HCT116 (cell line): ENCODE measurements at regions not wholly inside any gene's neighbourhood (a gene's known extent, or its start where the extent isn't known, plus 50 kb on each side); places are given as distances from the start of the nearest gene placed in this dataset.

ENCODE experiments used
- ATAC-seq: fragments of 200-7000 bp; cut with Tn5 transposase; 2 replicates; pipeline ENCODE4 v1.9.1; 2020; ENCODE audit warnings: mild to moderate bottlenecking, moderate library complexity
- BruUV-seq: library from RNA; stranded (reverse); fragments of 400-500 nt; replicated peaks from 2 replicates; lab custom pipeline; 2021; lab: Mats Ljungman, UMichigan
- CTCF ChIA-PET: fragments of 300-600 bp; sonication (Branson Sonifier 250); formaldehyde crosslinking; loops from one replicate; lab custom pipeline; 2021; ENCODE audit warnings: antibody characterized with exemption; lab: Charles Lee
- POLR2A ChIA-PET: fragments of 300-600, 350-600 bp; sonication (Branson Sonifier 250); formaldehyde crosslinking; loops from one replicate; lab custom pipeline; 2021; ENCODE audit warnings: antibody characterized with exemption; lab: Charles Lee
- RAD21 ChIA-PET, 2 experiments: fragments of 300-600 bp; sonication (Branson Sonifier 250); formaldehyde crosslinking; loops; one replicate each; lab custom pipeline; 2023; ENCODE audit warnings: low total read pairs in 2 of 2; ENCODE audit not compliant: uncharacterized antibody in 2 of 2, unreplicated experiment in 2 of 2, low non-redundant PET in 1 of 2; lab: Charles Lee
- DNase-seq: peaks from one replicate; pipeline ENCODE4 v3.0.0-alpha.2; 2010; ENCODE audit warnings: low read depth, low spot score
- H2AFZ ChIP-seq: fragments of 200-600 bp; shearing (Covaris generic), sonication (generic); 2 replicates; pipeline ENCODE4 v1.6.1; 2017; ENCODE audit warnings: low read depth, mixed run types, mixed read lengths, antibody characterized with exemption, low read length; ENCODE audit not compliant: poor library complexity, severe bottlenecking
- H3K27ac ChIP-seq: 2 replicates; pipeline ENCODE4 v1.5.1; 2012; ENCODE audit warnings: low read depth, low read length
- H3K27me3 ChIP-seq: fragments of 200-600 bp; sonication (generic); 2 replicates; pipeline ENCODE4 v1.6.1; 2016; ENCODE audit warnings: mixed run types, low read length, mixed read lengths; ENCODE audit not compliant: insufficient read depth
- H3K36me3 ChIP-seq, 2 experiments: fragments of 200-500 bp in 1 of 2; fragments of 200-600 bp in 1 of 2; sonication (Bioruptor generic) in 1 of 2; sonication (generic) in 1 of 2; 2 replicates each; pipeline versions ENCODE4 v1.5.1 to v1.6.1; 2014 to 2016; ENCODE audit warnings: low read length in 2 of 2, inconsistent platforms in 1 of 2, mixed read lengths in 1 of 2, mixed run types in 1 of 2; ENCODE audit not compliant: insufficient read depth in 2 of 2, control insufficient read depth in 1 of 2
- H3K4me1 ChIP-seq, 2 experiments: fragments of 200-600 bp in 1 of 2; sonication (generic) in 1 of 2; 2 replicates each; pipeline versions ENCODE4 v1.5.1 to v1.6.1; 2012 to 2017; ENCODE audit warnings: low read length in 2 of 2, inconsistent platforms in 1 of 2, mild to moderate bottlenecking in 1 of 2, mixed read lengths in 1 of 2, mixed run types in 1 of 2, moderate library complexity in 1 of 2; ENCODE audit not compliant: insufficient read depth in 2 of 2, control insufficient read depth in 1 of 2
- H3K4me2 ChIP-seq: fragments of 200-600 bp; sonication (generic); 2 replicates; pipeline ENCODE4 v1.6.1; 2017; ENCODE audit warnings: mixed run types, low read length, mixed read lengths
- H3K4me3 ChIP-seq, 2 experiments: fragments of 200-600 bp in 1 of 2; sonication (generic) in 1 of 2; replicated peaks in 1 of 2; 2 replicates each; pipeline ENCODE4 v1.5.1; 2011 to 2016; ENCODE audit warnings: low read length in 2 of 2, control low read depth in 1 of 2, low read depth in 1 of 2, mild to moderate bottlenecking in 1 of 2, mixed read lengths in 1 of 2, mixed run types in 1 of 2
- H3K79me2 ChIP-seq: fragments of 200-600 bp; sonication (generic); 2 replicates; pipeline ENCODE4 v1.6.1; 2017; ENCODE audit warnings: mild to moderate bottlenecking, mixed run types, low read length, moderate library complexity, mixed read lengths; ENCODE audit not compliant: insufficient read depth
- H3K9ac ChIP-seq: fragments of 200-600 bp; sonication (generic); 2 replicates; pipeline ENCODE4 v1.6.1; 2016; ENCODE audit warnings: low read length, mixed read lengths
- H3K9me2 ChIP-seq: fragments of 200-600 bp; sonication (generic), shearing (Covaris generic); 2 replicates; pipeline ENCODE4 v1.6.1; 2017; ENCODE audit warnings: mixed run types, mild to moderate bottlenecking, moderate library complexity; ENCODE audit not compliant: insufficient read depth
- H3K9me3 ChIP-seq, 2 experiments: fragments of 200-500 bp in 1 of 2; fragments of 200-600 bp in 1 of 2; sonication (Bioruptor generic) in 1 of 2; sonication (generic) in 1 of 2; 2 replicates each; pipeline ENCODE4 v1.6.1; 2014 to 2017; ENCODE audit warnings: low read length in 2 of 2, mixed read lengths in 2 of 2, inconsistent platforms in 1 of 2, low read depth in 1 of 2, mild to moderate bottlenecking in 1 of 2, mixed run types in 1 of 2, moderate library complexity in 1 of 2; ENCODE audit not compliant: control insufficient read depth in 1 of 2, insufficient read depth in 1 of 2
- H4K20me1 ChIP-seq: fragments of 200-600 bp; sonication (generic), shearing (Covaris generic); 2 replicates; pipeline ENCODE4 v1.6.1; 2017; ENCODE audit warnings: mixed run types, mild to moderate bottlenecking, moderate library complexity; ENCODE audit not compliant: insufficient read depth
- CBX3 ChIP-seq: IDR thresholded peaks from 2 replicates; pipeline ENCODE4 v1.6.1; 2012; ENCODE audit warnings: low read depth
- EGR1 ChIP-seq: IDR thresholded peaks from 2 replicates; pipeline ENCODE4 v1.6.1; 2012; ENCODE audit warnings: low read depth
- ELF1 ChIP-seq: IDR thresholded peaks from 2 replicates; pipeline ENCODE4 v1.6.1; 2012; ENCODE audit warnings: low read depth, borderline replicate concordance
- EZH2 ChIP-seq: fragments of 200-600 bp; sonication (generic); IDR thresholded peaks from 2 replicates; pipeline ENCODE4 v1.6.1; 2017; ENCODE audit warnings: antibody characterized with exemption, mixed run types
- FOSL1 ChIP-seq: IDR thresholded peaks from 2 replicates; pipeline ENCODE4 v1.6.1; 2012; ENCODE audit warnings: low read depth
- JUND ChIP-seq: IDR thresholded peaks from 2 replicates; pipeline ENCODE4 v1.6.1; 2012
- POLR2A ChIP-seq: IDR thresholded peaks from 2 replicates; pipeline ENCODE4 v1.7.0; 2011; ENCODE audit warnings: borderline replicate concordance; ENCODE audit not compliant: insufficient read depth, insufficient read length; ENCODE audit errors: extremely low read depth
- POLR2AphosphoS5 ChIP-seq: IDR thresholded peaks from 2 replicates; pipeline ENCODE4 v1.6.1; 2011; ENCODE audit warnings: mild to moderate bottlenecking, low read depth, low read length, moderate library complexity
- RAD21 ChIP-seq: IDR thresholded peaks from 2 replicates; pipeline ENCODE4 v1.6.1; 2012; ENCODE audit warnings: low read depth, mild to moderate bottlenecking
- SIN3A ChIP-seq: IDR thresholded peaks from 2 replicates; pipeline ENCODE4 v1.6.1; 2012; ENCODE audit warnings: low read depth
- SP1 ChIP-seq: IDR thresholded peaks from 2 replicates; pipeline ENCODE4 v1.6.1; 2012; ENCODE audit warnings: low read depth
- SRF ChIP-seq: IDR thresholded peaks from 2 replicates; pipeline ENCODE4 v1.6.1; 2012; ENCODE audit warnings: low read depth
- TCF7L2 ChIP-seq: IDR thresholded peaks from 2 replicates; pipeline ENCODE4 v1.7.0; 2011; ENCODE audit warnings: borderline replicate concordance, inconsistent platforms; ENCODE audit not compliant: insufficient read depth, insufficient read length; ENCODE audit errors: extremely low read depth
- YY1 ChIP-seq: IDR thresholded peaks from 2 replicates; pipeline ENCODE4 v1.6.1; 2011; ENCODE audit warnings: low read length, low read depth, moderate library complexity, mild to moderate bottlenecking; ENCODE audit not compliant: insufficient replicate concordance; ENCODE audit errors: extremely low read depth
- ZFX ChIP-seq: fragments of 450-650 bp; IDR thresholded peaks from 2 replicates; pipeline ENCODE4 v1.6.1; 2017
- ZNF274 ChIP-seq: fragments of 200-500 bp; sonication (Bioruptor generic); IDR thresholded peaks from 2 replicates; pipeline ENCODE4 v1.6.1; 2014; ENCODE audit warnings: mild to moderate bottlenecking, low read depth, low read length, inconsistent platforms
- intact Hi-C: fragments of 100-400 bp; cut with micrococcal nuclease; formaldehyde crosslinking; loops from 2 replicates; pipeline ENCODE4 v1.10.0; 2022
- TF ChIP-seq, protein P1 (sequence below), 3 experiments: fragments of 200-600 bp in 1 of 3; sonication (generic) in 1 of 3; IDR thresholded peaks in 2 of 3; conservative IDR thresholded peaks in 1 of 3; 2 replicates each; pipeline ENCODE4 v1.5.1; 2012 to 2017; ENCODE audit warnings: low read depth in 2 of 3, low read length in 2 of 3, antibody characterized with exemption in 1 of 3, borderline replicate concordance in 1 of 3, control low read depth in 1 of 3, mild to moderate bottlenecking in 1 of 3, mixed read lengths in 1 of 3, mixed run types in 1 of 3, moderate library complexity in 1 of 3; ENCODE audit not compliant: insufficient read depth in 1 of 3
- TF ChIP-seq, protein P2 (sequence below): IDR thresholded peaks from 2 replicates; pipeline ENCODE4 v1.6.1; 2011; ENCODE audit warnings: mild to moderate bottlenecking, low read length, moderate library complexity; ENCODE audit not compliant: insufficient replicate concordance; ENCODE audit errors: extremely low read depth
- TF ChIP-seq, protein P3 (sequence below): IDR thresholded peaks from 2 replicates; pipeline ENCODE4 v1.6.1; 2012
- TF ChIP-seq, protein P4 (sequence below): IDR thresholded peaks from 2 replicates; pipeline ENCODE4 v1.6.1; 2012

GRCh38 chr5:62068554-62068953 lies 237.5 kb upstream of the KIF2A start:
- BruUV-seq, result no TSS peak
- TF ChIP-seq YY1 (no peak), JUND (no peak), POLR2AphosphoS5 (no peak), SIN3A (no peak), RAD21 (no peak), TCF7L2 (no peak), CBX3 (no peak), SP1 (no peak), SRF (no peak), ELF1 (no peak), ZNF274 (no peak), FOSL1 (no peak), POLR2A (no peak), ZFX (no peak), EGR1 (no peak), EZH2 (no peak)
- TF ChIP-seq, protein P1, sequence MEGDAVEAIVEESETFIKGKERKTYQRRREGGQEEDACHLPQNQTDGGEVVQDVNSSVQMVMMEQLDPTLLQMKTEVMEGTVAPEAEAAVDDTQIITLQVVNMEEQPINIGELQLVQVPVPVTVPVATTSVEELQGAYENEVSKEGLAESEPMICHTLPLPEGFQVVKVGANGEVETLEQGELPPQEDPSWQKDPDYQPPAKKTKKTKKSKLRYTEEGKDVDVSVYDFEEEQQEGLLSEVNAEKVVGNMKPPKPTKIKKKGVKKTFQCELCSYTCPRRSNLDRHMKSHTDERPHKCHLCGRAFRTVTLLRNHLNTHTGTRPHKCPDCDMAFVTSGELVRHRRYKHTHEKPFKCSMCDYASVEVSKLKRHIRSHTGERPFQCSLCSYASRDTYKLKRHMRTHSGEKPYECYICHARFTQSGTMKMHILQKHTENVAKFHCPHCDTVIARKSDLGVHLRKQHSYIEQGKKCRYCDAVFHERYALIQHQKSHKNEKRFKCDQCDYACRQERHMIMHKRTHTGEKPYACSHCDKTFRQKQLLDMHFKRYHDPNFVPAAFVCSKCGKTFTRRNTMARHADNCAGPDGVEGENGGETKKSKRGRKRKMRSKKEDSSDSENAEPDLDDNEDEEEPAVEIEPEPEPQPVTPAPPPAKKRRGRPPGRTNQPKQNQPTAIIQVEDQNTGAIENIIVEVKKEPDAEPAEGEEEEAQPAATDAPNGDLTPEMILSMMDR (IDR thresholded peaks at IDR 0.05 in 2 of 3, conservative IDR thresholded peaks at IDR 0.05 in 1 of 3; ENCODE audit: borderline replicate concordance in 1 of 3, insufficient read depth in 1 of 3, low read depth in 2 of 3, low read length in 2 of 3), result no peak
- TF ChIP-seq, protein P2, sequence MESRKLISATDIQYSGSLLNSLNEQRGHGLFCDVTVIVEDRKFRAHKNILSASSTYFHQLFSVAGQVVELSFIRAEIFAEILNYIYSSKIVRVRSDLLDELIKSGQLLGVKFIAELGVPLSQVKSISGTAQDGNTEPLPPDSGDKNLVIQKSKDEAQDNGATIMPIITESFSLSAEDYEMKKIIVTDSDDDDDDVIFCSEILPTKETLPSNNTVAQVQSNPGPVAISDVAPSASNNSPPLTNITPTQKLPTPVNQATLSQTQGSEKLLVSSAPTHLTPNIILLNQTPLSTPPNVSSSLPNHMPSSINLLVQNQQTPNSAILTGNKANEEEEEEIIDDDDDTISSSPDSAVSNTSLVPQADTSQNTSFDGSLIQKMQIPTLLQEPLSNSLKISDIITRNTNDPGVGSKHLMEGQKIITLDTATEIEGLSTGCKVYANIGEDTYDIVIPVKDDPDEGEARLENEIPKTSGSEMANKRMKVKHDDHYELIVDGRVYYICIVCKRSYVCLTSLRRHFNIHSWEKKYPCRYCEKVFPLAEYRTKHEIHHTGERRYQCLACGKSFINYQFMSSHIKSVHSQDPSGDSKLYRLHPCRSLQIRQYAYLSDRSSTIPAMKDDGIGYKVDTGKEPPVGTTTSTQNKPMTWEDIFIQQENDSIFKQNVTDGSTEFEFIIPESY, result no peak
- TF ChIP-seq, protein P3, sequence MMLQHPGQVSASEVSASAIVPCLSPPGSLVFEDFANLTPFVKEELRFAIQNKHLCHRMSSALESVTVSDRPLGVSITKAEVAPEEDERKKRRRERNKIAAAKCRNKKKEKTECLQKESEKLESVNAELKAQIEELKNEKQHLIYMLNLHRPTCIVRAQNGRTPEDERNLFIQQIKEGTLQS, result no peak
- TF ChIP-seq, protein P4, sequence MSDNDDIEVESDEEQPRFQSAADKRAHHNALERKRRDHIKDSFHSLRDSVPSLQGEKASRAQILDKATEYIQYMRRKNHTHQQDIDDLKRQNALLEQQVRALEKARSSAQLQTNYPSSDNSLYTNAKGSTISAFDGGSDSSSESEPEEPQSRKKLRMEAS, result no peak
- RAD21 ChIA-PET, result no interaction called here
- Histone ChIP-seq H3K9me2 (no peaks in the 10 kb centered on the region; the same call in 1 of the 2 replicates), H2AFZ (no peak overlapping the region), H3K4me3 (no peak overlapping the region), H3K9me3 (no peaks in the 10 kb centered on the region), H3K36me3 (no peaks in the 10 kb centered on the region), H3K27ac (no peak overlapping the region), H3K4me2 (no peak overlapping the region), H3K9ac (no peak overlapping the region), H4K20me1 (no peaks in the 10 kb centered on the region), H3K4me1 (no peaks in the 10 kb centered on the region), H3K79me2 (no peaks in the 10 kb centered on the region), H3K27me3 (peaks cover 63% of the 10 kb centered on the region)
- no peak for DNase-seq
- intact Hi-C loops, result no loop called here
- POLR2A ChIA-PET, result no interaction called here
- CTCF ChIA-PET, result no interaction called here
- ATAC-seq, result no peak
